GM23338 (cell line): ENCODE measurements at regions not wholly inside any gene's neighbourhood (a gene's known extent, or its start where the extent isn't known, plus 50 kb on each side); places are given as distances from the start of the nearest gene placed in this dataset.

Experiments
- ATAC-seq: fragments of 200-7000 bp; cut with Tn5 transposase; 3 replicates; pipeline ENCODE4 v1.9.1; 2020
- DNase-seq: peaks from one replicate; pipeline ENCODE4 v3.0.0-alpha.2; 2015; ENCODE audit warnings: low spot score
- H2AFZ ChIP-seq: fragments of 200-600 bp; sonication (generic); 2 replicates; pipeline ENCODE4 v1.8.0; 2016; ENCODE audit warnings: antibody characterized with exemption, mild to moderate bottlenecking, moderate library complexity
- H3F3A ChIP-seq: fragments of 200-600 bp; sonication (generic); replicated peaks from 2 replicates; pipeline ENCODE4 v1.8.0; 2017; ENCODE audit warnings: antibody characterized with exemption, mixed run types, low read depth
- H3K27ac ChIP-seq: fragments of 200-600 bp; sonication (generic); 2 replicates; pipeline ENCODE4 v1.6.1; 2016; ENCODE audit warnings: low read depth
- H3K27me3 ChIP-seq: fragments of 200-600 bp; sonication (generic); 2 replicates; pipeline ENCODE4 v1.8.0; 2016; ENCODE audit warnings: mild to moderate bottlenecking, mixed run types, moderate library complexity; ENCODE audit not compliant: insufficient read depth
- H3K36me3 ChIP-seq: fragments of 200-600 bp; sonication (generic); 2 replicates; pipeline ENCODE4 v1.8.0; 2016; ENCODE audit warnings: mild to moderate bottlenecking; ENCODE audit not compliant: insufficient read depth
- H3K4me1 ChIP-seq: fragments of 200-600 bp; sonication (generic); 2 replicates; pipeline ENCODE4 v1.8.0; 2016; ENCODE audit warnings: mild to moderate bottlenecking, moderate library complexity; ENCODE audit not compliant: insufficient read depth
- H3K4me2 ChIP-seq: fragments of 200-600 bp; sonication (generic); 2 replicates; pipeline ENCODE4 v1.7.1; 2017; ENCODE audit warnings: mixed run types
- H3K4me3 ChIP-seq: fragments of 200-600 bp; sonication (generic); 2 replicates; pipeline ENCODE4 v1.6.1; 2016; ENCODE audit warnings: mixed run types
- H3K79me2 ChIP-seq: fragments of 200-600 bp; sonication (generic); replicated peaks from 2 replicates; pipeline ENCODE4 v1.8.0; 2017; ENCODE audit warnings: mild to moderate bottlenecking; ENCODE audit not compliant: insufficient read depth
- H3K9me2 ChIP-seq: fragments of 200-600 bp; sonication (generic); 2 replicates; pipeline ENCODE4 v1.8.0; 2017; ENCODE audit not compliant: insufficient read depth
- H4K20me1 ChIP-seq: fragments of 200-600 bp; sonication (generic); replicated peaks from 2 replicates; pipeline ENCODE4 v1.8.0; 2017; ENCODE audit warnings: mild to moderate bottlenecking; ENCODE audit not compliant: insufficient read depth
- H3K27ac Mint-ChIP-seq: 2 replicates; pipeline ENCODE4 v1.8.0; 2020; ENCODE audit warnings: inconsistent platforms, mild to moderate bottlenecking, moderate library complexity, mixed read lengths
- H3K27me3 Mint-ChIP-seq: 3 replicates; pipeline ENCODE4 v1.8.0; 2022; ENCODE audit warnings: low read depth, mild to moderate bottlenecking, moderate library complexity, mixed read lengths, inconsistent platforms; ENCODE audit not compliant: insufficient read depth, poor library complexity
- H3K36me3 Mint-ChIP-seq: 3 replicates; pipeline ENCODE4 v1.8.0; 2021; ENCODE audit warnings: low read depth, mild to moderate bottlenecking, inconsistent platforms, moderate library complexity, mixed read lengths
- H3K4me1 Mint-ChIP-seq: 3 replicates; pipeline ENCODE4 v1.8.0; 2020; ENCODE audit warnings: mild to moderate bottlenecking, inconsistent platforms, mixed read lengths
- H3K4me3 Mint-ChIP-seq: 3 replicates; pipeline ENCODE4 v1.8.0; 2021; ENCODE audit warnings: moderate library complexity, mild to moderate bottlenecking, inconsistent platforms, mixed read lengths
- H3K9me3 Mint-ChIP-seq: 3 replicates; pipeline ENCODE4 v1.8.0; 2020; ENCODE audit warnings: moderate library complexity, mild to moderate bottlenecking, inconsistent platforms, mixed read lengths
- CREB1 ChIP-seq: fragments of 250-450 bp; sonication (Bioruptor Pico); IDR thresholded peaks from 2 replicates; pipeline ENCODE4 v1.5.0; 2020; ENCODE audit warnings: low read depth, mild to moderate bottlenecking, moderate library complexity
- CTCF ChIP-seq, 2 experiments: fragments of 200-600 bp in 1 of 2; sonication (generic) in 1 of 2; conservative IDR thresholded peaks; 2 replicates each; pipeline versions ENCODE4 v1.5.1 to v1.6.1; 2016 to 2017; ENCODE audit warnings: antibody characterized with exemption in 2 of 2, low read depth in 2 of 2, mild to moderate bottlenecking in 2 of 2, moderate library complexity in 1 of 2
- EZH2phosphoT487 ChIP-seq: fragments of 200-600 bp; sonication (generic); IDR thresholded peaks from one replicate; pipeline ENCODE4 v1.8.1; 2018; ENCODE audit warnings: antibody characterized with exemption; ENCODE audit not compliant: unreplicated experiment
- JUNB ChIP-seq: IDR thresholded peaks from one replicate; pipeline ENCODE4 v1.6.1; 2016; ENCODE audit warnings: antibody characterized with exemption; ENCODE audit not compliant: unreplicated experiment
- NANOG ChIP-seq: IDR thresholded peaks from 2 replicates; pipeline ENCODE4 v1.6.1; 2016; ENCODE audit warnings: antibody characterized with exemption, borderline replicate concordance
- POLR2AphosphoS5 ChIP-seq: IDR thresholded peaks from 2 replicates; pipeline ENCODE4 v1.6.1; 2016; ENCODE audit warnings: antibody characterized with exemption, low read depth
- REST ChIP-seq: IDR thresholded peaks from one replicate; pipeline ENCODE4 v1.6.1; 2018; ENCODE audit warnings: antibody characterized with exemption; ENCODE audit not compliant: unreplicated experiment
- STAT1 ChIP-seq: IDR thresholded peaks from one replicate; pipeline ENCODE4 v1.6.1; 2016; ENCODE audit warnings: antibody characterized with exemption; ENCODE audit not compliant: unreplicated experiment
- ZNF114 ChIP-seq: fragments of 250-450 bp; sonication (Bioruptor Pico); IDR thresholded peaks from 2 replicates; pipeline ENCODE4 v1.5.0; 2020; ENCODE audit warnings: mild to moderate bottlenecking, moderate library complexity
- ZNF331 ChIP-seq: fragments of 250-450 bp; sonication (Bioruptor Pico); IDR thresholded peaks from 2 replicates; pipeline ENCODE4 v1.5.0; 2020; ENCODE audit warnings: low read depth, mild to moderate bottlenecking, moderate library complexity
- ZNF462 ChIP-seq: fragments of 250-450 bp; sonication (Bioruptor Pico); IDR thresholded peaks from 2 replicates; pipeline ENCODE4 v1.5.0; 2020; ENCODE audit warnings: mild to moderate bottlenecking, moderate library complexity

GRCh38 chrX:45421806-45422205, 221.1 kb upstream of the DIPK2B start:
- no peaks in the 10 kb centered on the region for H3K27me3 ChIP-seq
- H3K27ac ChIP-seq, result no peak overlapping the region
- H4K20me1 ChIP-seq, result no peaks in the 10 kb centered on the region
- H3F3A ChIP-seq, result no peaks in the 10 kb centered on the region
- Mint-ChIP-seq H3K27ac (no peak overlapping the region), H3K9me3 (no peaks in the 10 kb centered on the region), H3K4me1 (peaks cover 6% of the 10 kb centered on the region; the same call in 2 of the 3 replicates), H3K36me3 (no peaks in the 10 kb centered on the region), H3K4me3 (no peak overlapping the region), H3K27me3 (no peaks in the 10 kb centered on the region)
- H3K9me2 ChIP-seq, result no peaks in the 10 kb centered on the region
- H3K36me3 ChIP-seq, result no peaks in the 10 kb centered on the region
- H3K79me2 ChIP-seq, result no peaks in the 10 kb centered on the region
- no peak overlapping the region for H3K4me2 ChIP-seq
- ATAC-seq (no peak), DNase-seq (no peak)
- H3K4me3 ChIP-seq, result no peak overlapping the region
- TF ChIP-seq JUNB (no peak), NANOG (no peak), POLR2AphosphoS5 (no peak), ZNF331 (CRISPR knock-in tag) (no peak), EZH2phosphoT487 (no peak), ZNF462 (no peak), CREB1 (CRISPR knock-in tag) (no peak), ZNF114 (no peak), CTCF (conservative IDR thresholded peaks at IDR 0.05; ENCODE audit: low read depth in 2 of 2) (no peak), STAT1 (no peak), REST (no peak)
- no peaks in the 10 kb centered on the region for H3K4me1 ChIP-seq
- no peak overlapping the region for H2AFZ ChIP-seq
